GM21515 (cell line): ENCODE measurements at regions not wholly inside any gene's neighbourhood (a gene's known extent, or its start where the extent isn't known, plus 50 kb on each side); places are given as distances from the start of the nearest gene placed in this dataset.

ENCODE experiments used
- ATAC-seq: cut with Tn5 transposase; IDR thresholded peaks from one replicate; pipeline ENCODE4 v1.9.1; 2021; ENCODE audit not compliant: unreplicated experiment

DNA sequence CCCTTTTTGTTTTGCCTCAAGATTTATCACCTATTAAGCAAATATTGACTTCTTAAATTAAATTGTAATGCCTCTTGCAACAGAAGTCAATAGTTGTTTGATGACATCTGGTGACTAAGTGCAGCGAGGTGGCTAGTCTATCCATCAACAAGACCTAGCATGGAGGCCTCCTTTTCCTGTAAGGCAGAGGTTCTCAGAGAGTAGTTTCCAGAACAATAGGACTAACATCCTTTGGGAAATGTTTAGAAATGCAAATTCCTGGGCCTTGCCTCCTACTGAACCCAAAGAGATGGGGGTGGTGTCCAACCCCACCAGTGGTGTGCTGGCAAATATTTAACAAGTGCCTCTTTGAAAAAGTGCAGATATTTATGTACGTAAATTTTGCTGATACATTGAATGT is 143.7 kb downstream of the SCP2D1 start:
- no peak for ATAC-seq

DNA sequence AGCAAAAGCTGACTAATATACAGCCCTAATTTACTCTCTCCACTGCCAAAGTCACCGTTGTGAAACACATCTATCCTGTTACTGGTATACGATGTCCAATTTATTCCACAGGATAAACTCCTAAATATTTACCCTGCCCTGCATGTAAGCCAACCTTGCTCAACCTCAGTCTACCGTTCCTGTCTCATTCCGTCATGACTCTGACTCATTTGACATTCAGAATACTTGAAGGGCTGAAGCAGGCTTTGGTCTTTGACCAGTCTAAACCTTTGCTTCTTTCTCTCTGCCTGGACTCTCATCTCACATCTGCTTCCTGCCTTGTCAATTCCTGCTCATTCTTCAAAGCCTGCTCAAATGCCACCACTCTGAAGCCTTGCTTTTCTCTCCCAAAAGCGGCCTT is 157.5 kb downstream of the SCP2D1 start:
- ATAC-seq = no peak

DNA sequence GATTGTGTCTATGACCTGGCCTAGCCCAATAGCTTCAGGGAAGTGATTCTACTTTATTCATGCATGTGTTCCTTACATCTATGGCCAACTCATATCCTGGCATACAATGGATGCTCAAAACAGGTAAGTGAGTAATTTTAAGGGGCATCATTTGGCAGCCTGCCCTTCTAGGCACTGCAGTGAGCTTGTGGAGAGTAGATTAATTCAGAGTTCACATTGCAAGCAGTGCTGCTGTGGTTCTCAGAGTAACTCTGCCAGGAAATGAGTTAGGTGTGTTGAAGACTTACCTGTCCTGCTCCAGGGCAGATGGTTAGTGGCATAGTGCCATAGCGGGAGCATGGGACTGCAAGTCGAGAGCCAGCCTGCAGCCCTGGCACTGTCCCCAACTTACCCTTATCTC is 158.0 kb downstream of the SCP2D1 start:
- ATAC-seq = no peak

DNA sequence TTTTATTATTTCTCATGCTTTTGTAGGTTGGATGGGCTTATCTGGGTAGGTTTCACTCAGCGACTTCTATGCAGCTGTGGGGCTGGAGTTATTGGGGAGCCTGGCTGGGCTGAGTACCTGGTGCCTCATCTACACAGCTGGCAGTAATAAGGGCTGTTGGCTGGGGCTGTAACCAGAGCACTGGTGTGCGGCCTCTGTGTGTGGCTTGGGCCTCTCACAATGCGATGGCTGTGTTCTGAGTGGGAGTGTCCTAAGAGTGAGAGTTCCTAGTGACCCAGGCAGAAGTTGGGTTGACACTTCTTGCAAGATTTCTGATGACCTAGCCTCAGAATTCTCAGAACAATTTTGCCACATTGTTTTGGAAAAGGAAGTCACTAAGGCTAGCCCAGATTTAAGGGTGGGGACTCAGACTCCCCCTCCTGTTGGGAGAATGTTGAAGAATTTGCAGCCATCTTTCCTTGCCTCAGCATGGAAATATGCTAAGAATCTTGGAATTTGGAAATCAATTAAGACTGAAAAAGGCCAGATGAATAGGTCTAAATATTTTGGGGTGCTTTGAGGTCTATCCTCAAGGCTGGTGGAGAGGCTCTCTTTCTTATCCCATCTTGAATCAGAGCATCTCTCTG is 158.8 kb downstream of the SCP2D1 start:
- no peak for ATAC-seq

DNA sequence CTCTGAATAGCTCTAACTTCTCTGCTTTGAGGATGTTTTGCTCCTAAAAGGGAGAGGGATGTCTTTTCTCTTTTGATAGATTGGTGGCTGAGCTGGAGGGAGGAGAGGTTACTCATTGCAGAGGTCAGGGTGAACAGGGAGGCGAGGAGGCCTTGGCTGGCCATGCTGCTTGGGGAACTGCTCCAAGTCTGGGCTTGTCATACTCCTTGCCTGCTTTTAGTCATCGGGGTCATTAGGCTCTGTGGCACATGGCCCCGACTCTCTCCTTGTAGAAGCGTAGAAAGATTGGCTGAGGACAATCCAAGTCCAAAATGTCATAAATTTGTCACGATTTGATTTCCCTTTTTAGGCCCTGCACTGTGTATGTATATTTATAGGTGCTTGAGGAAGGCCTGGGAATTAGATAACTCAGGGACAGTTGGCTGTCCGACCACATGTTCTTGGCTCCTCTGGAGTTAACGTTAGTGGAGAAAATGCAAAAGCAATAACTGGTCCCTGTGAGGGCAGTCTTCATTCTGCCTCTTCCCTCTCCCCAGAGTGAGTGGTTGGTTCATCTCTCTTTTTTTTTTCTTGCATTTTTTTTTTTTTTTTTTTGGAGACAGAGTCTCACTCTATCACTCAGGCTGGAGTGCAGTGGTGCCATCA is 160.1 kb downstream of the SCP2D1 start:
- no peak for ATAC-seq

DNA sequence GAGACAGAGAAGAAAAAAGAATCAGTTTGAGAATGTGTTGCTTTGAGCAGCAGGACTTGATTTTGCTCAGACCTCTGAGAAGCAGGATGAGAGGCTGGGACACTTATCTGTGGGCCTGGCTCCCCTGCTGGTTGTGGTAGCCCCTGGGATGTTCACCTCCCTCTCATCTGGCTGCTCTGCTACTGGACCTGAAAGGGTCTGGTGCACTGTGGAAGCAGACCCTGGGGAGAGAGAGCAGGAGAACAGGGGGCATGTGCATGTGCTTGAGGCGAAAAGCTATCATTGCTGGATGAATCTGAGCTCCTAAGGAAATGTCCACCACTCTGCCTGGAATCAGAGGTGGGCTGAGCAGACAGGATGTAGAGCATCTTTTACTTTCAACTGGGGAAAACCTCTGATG is 161.1 kb downstream of the SCP2D1 start:
- ATAC-seq = no peak

DNA sequence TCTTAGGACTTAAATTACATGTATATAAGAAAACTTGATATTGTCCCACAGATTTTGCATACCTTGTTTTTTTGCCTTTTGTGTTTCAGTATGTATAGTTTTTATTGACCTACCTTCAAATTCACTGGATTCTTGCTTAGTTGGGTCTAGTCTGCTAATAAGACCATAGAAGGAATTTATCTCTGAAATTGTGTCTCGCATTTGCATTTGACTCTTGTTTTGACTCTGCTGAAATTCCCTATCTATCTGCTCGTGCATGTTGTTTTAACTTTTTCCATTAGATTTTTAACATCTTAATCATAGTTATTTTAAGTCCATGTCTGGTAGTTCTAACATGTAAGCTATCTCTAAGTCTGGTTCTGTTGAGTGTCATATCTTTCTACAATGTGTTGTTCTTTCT is 163.9 kb downstream of the SCP2D1 start:
- ATAC-seq = no peak

DNA sequence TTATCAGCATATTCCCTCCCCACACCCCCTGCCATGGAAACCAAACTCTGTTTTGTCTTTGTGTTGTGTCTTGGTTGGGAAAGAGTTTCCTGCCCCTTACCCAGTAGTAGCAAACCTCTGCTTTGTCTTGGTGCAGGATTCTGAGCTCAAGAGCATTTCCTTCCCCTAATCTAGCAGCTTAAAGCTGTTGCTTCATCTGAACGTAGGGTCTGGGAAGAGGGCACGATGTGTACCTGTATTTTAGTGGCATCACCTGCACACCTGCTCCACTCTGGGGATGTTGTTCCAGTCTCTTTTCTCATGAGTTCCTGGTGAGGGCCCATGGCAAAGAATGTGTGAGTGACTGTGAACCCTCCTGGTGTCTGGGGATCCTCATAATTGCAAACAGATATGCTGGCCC is 164.7 kb downstream of the SCP2D1 start:
- ATAC-seq = no peak

DNA sequence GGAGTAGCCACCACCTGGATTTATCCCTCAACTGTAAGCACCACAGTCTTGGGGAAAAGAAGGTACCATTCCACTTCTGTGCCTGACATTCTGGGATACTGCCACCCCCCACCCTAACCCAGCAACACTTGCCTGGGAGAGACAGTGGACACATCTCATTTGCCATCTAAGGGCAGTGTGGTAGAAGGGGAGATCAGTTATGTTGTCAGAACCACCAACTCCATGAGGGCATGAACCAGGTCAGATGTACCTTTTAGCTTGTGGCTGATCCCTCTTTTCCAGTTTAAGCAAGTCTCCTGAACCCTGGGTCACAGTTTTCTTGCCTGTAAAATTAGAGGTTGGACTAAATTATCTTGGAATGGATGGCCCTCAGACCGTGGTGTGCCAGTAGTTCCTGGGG is 165.5 kb downstream of the SCP2D1 start:
- no peak for ATAC-seq

DNA sequence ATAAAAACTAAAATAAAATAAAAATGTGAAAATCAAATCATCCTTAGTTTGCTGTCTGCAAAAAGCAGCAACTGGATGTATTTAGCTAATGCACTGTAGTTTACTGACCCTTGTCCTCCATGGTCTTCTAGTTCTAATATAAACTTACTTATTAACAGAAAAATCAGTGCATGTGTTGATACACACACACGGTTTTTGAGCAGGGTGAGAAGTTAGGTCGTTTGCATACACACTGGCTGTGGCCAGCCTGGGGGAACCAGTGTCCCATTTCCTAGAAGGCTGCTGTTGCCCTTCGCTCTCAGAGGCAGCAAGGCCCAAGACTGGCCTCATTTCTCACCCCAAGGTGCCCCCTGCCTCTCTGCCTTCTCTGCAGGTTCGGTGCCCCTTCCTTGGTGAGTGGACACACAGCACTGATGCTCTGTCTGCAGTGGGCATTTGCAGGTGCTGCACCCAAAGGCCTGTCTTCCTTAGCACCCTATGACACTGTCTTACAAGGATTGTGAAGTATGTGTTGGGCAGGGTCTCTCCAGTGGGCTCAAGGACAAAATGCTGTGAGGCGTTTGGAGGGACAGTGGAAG is 168.5 kb downstream of the SCP2D1 start:
- no peak for ATAC-seq

DNA sequence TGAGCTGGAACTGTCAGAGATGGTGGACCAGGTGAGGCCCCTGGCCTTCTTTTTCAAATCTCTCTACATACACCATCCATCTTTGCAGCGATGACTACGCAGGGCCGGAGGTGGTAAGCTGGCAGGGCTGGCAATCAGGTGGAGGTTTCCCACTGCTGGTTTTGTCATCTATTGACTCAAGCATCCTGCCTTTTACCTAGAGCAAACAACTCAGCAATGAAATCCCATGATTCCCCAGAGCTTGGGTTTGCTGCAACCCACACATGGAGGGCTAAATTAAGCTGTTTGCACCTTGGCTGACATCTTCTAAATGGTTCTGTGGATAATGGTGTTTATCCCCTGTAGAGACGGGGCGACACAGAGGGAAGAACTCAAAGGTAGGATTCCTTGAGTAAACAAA is 170.2 kb downstream of the SCP2D1 start:
- ATAC-seq = no peak

DNA sequence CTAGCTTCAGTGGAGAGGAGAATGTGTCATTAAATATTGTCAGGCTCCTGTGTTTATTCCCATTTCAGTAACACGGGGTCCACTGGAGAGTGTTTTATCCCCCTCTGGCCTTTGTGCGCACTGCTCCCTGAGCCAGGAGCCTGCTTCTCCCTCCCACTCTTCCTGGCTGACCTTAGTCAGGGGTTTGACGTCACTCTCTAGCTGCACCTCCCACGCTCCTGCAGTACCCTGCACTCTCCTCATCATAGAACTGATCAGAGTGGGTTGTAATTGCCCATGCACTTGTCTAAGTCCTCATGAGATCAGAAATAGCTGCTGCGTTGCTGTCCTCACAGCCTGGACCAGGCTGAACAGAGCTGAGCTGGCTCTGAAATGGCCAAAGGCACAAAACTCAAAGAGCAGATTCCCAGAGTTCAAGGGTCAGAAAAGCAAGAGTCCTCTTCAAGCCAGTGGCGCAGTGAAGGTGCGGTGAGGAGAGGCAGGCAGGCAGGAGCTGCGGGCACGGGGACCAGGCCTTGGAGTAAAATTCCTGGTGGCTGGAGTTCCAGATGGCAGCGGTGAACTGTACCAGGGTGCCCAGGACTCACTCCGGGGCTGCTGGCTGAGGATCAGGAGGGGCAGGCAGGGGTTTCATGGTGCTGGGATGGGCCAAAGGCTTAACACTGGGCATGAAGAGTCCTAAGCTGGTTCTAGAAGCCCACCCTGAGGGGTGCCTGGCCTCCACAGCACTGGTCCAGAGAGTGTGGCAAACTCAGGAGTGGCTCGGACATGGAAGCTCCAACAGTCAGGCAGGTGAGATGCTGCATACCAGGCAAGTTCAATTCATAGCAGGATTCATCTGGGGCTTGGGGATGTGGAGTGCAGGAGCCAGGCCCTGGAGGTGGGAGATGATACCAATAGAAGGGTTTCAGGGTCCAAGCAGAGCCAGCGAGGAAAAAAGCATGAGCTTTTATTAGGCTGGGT is 170.9 kb downstream of the SCP2D1 start:
- no peak for ATAC-seq

DNA sequence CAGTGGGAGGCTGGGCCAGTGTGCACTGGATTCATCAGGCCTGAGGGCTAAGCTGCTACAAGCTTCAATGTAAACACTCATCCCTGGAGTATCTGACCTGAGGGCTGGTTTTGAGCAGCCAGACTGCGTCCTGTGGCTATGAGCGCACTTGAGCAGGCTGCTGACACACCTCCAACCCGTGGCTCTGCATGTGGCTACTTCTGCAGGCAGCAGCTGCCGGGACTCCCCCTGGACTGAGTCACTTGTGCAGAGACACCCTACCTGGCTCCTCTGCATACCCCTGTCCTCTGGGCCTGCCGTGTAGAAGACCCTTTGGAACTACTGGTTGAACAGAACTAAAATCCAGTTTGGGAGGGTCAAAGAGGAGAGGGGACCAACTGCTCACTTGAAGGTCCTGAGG is 172.0 kb downstream of the SCP2D1 start:
- ATAC-seq = no peak

DNA sequence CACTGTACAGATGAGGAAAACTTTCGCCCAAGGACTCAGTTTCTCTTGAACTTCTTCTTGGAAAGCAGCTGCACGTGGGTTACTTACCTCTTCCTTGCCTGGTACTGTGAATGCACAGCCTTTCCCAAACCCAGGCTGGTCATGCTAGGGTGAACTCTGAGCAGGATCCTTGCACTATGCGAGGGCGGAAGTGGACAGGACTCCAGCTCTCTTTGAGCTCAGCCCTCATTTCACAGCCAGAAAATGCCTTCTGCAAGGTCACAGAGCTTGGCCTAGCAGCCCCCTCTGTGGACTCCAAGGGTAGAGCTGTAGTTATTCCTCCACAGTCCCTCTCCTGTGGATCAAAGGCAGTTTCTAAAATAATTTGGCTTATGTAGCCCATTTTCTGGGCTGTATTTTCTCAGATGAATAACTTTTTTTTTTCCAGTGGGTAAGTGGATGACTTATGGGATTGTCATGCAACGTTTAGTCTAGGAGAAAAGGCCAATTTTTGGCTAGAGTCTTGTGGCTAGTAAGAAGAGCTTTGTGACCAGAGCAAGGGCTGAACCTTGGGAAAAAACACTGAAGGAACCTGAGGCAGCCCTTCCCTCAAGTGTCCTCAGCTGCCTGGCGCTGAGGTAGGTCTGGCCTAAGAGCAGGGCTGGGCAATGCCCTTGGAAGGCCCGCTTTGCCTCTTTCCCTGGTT is 172.7 kb downstream of the SCP2D1 start:
- no peak for ATAC-seq

DNA sequence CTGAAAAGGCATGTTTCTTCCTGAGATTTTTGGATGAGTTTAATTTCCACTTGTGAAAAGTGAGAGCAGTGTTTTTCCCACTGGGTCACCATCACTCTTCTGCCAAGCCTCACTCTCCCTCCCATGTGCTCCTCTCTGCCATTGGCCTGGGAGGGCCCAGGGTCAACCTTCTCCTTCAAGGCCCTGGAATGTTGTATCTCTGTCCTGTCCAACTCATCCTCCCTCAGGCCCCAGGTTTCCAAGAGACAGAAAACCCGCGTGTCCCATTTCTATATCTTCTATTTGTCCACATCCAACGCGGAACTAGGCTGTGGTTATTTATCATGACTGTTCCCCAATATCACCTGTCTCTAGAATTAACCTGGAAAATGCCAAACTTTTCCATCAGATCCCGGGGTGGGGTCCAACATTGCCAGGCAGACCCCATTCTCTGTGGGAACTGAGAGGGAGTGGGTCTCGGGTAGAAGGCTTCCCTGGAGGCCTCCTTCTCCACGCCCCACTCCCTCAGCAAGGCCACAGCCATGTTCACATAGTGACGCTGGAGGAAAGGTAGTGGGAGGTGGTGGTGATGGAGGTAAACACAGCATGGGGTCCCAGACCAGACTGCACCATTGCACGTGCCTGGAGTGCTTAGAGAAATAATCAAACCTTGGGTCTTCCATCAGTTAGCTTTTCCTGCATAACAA is 173.5 kb downstream of the SCP2D1 start:
- no peak for ATAC-seq

DNA sequence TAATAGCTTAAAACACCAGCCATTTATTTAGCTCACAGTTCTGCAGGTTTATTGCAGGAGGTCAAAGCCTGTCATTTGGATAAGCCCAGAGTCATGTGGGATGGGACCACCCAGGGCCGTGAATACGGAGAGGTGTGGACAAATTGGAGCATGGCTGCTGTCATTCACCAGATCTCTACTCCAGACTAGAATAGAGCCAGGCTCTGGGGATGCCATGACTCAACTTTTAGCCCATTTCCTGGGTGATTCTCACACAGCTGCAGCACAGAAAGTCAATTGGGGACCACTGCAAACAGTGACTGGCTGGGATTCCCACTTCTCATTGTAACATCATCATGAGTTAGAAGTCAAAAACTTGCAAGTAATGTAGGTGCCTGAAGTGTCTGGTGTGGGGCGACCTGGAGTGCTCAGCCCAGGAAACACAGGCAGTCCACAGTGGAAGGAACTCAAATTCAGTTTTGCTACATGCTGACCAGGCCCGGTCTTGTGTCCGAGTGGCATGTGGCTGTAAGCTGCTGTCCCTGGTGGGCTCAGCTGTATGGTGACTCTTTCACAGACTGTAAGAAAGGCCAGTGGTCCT is 174.3 kb downstream of the SCP2D1 start:
- no peak for ATAC-seq

DNA sequence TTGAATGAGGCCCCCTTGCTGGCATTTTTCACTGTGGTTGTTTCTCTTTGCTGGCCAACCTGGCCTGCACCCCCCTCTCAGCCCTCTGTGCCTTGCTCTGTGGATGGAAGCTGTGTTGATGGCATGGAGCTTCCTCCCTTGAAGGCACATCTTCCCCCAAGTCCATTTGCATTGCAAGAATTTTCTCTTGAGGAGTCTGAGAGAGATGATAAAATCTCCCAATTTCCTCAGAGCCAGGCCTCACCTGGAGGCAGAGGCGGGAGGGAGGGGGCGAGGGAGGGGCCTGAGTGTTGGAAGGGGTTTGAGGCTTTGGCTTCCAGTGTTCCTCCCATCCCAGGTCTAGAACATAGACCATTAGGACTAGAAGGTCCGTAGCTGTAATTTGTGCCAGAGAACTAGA is 175.1 kb downstream of the SCP2D1 start:
- no peak for ATAC-seq

DNA sequence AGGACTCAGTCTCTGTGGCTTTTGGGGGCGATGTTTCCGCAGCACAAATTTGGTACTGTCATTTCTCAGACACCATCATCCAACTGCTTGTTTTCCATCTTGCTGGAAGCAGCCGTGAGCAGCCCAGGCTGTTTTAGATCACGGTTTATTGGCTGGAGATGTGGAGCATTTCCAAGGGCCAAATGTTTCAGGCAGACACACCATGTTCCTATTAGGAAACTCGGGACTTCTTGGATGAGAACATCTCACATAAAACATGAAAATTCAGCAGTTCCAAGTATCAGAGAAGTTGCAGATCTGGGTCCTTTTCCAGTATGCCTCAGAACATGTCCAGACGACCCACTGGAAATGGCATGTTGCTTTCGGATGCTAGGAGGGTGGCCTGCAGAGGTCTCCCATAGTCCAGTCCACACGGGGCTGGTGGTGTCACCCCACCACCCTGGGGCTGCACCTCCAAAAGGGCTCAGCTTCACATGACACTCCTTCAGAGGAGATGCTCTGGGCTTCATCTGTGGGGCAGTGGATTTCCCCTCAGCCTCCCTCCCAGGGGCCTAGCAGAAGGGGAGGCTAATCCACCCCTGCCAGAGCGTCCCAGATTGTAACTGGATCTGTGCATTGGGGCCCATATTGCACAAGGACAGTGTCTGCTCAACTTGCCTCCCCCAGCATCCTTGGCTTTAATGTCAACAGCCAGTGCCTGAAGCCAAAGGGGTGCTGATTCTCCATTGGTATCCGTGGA is 176.3 kb downstream of the SCP2D1 start:
- no peak for ATAC-seq

DNA sequence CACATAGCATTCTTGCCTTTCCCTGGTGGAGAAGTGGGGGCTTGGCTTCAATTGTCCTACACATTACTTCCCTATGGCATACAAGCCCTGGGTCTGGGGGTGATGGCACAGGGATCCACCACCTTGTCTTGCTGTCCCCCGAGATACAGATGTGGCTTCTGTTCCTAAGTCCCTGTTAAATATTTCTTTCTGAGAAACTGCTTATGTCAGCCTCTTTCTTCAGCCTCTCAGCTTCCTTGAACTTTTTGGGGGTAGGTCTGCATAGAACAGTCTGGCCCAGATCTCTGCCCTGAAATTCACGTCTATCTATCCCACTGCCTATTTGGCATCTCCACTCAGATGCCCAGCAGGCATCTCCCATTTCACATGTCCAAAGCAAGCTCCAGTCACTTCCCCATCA is 177.4 kb downstream of the SCP2D1 start:
- no peak for ATAC-seq
